Epithelial cell of proximal tubule (primary cell): ENCODE measurements at regions not wholly inside any gene's neighbourhood (a gene's known extent, or its start where the extent isn't known, plus 50 kb on each side); places are given as distances from the start of the nearest gene placed in this dataset.

Experiments
- DNase-seq: peaks from one replicate; pipeline ENCODE4 v3.0.0-alpha.2; 2011; ENCODE audit warnings: low read depth
- H3K4me3 ChIP-seq: 2 replicates; pipeline ENCODE4 v1.5.1; 2011; ENCODE audit warnings: low read depth, mild to moderate bottlenecking, low read length
- CTCF ChIP-seq: conservative IDR thresholded peaks from 2 replicates; pipeline ENCODE4 v1.5.1; 2012; ENCODE audit warnings: low read depth, mild to moderate bottlenecking, low read length

GRCh38 chr14:71190770-71191374 lies 283.6 kb downstream of the PCNX1 start:
- no peak for DNase-seq
- TF ChIP-seq CTCF: no peak

GRCh38 chr14:71193663-71194062 lies 286.4 kb downstream of the PCNX1 start:
- DNase-seq: no peak
- no peak for TF ChIP-seq CTCF
- no peak overlapping the region for H3K4me3 ChIP-seq

More at GRCh38 chr14:71190770-71191374, 283.6 kb downstream of the PCNX1 start:
- no peak overlapping the region for H3K4me3 ChIP-seq

GRCh38 chr14:71194251-71194650 lies 287.0 kb downstream of the PCNX1 start:
- no peak for TF ChIP-seq CTCF
- no peak for DNase-seq
- no peak overlapping the region for H3K4me3 ChIP-seq

GRCh38 chr14:71196921-71197320 lies 289.7 kb downstream of the PCNX1 start:
- TF ChIP-seq CTCF: no peak
- H3K4me3 ChIP-seq: no peak overlapping the region
- no peak for DNase-seq

- no peak overlapping the region for H3K4me3 ChIP-seq
- no peak for DNase-seq
- TF ChIP-seq CTCF: no peak
Measured at GRCh38 chr14:71198687-71199086, 291.4 kb downstream of the PCNX1 start.

- TF ChIP-seq CTCF: no peak
- no peak for DNase-seq
- no peak overlapping the region for H3K4me3 ChIP-seq
Measured at GRCh38 chr14:71201840-71202239, 294.6 kb downstream of the PCNX1 start.

- TF ChIP-seq CTCF: no peak
- no peak for DNase-seq
Measured at GRCh38 chr14:71202881-71203280, 295.6 kb downstream of the PCNX1 start.

More at GRCh38 chr14:71202881-71203280, 295.6 kb downstream of the PCNX1 start:
- H3K4me3 ChIP-seq: no peak overlapping the region
